CD4-positive, alpha-beta memory T cell (primary cell): ENCODE measurements at regions not wholly inside any gene's neighbourhood (a gene's known extent, or its start where the extent isn't known, plus 50 kb on each side); places are given as distances from the start of the nearest gene placed in this dataset.

ENCODE experiments used
- CTCF ChIA-PET: fragments of 350-600 bp; sonication (Branson Sonifier 250); formaldehyde crosslinking; loops from one replicate; lab custom pipeline; 2021; ENCODE audit warnings: inconsistent platforms; ENCODE audit not compliant: partially characterized antibody; lab: Charles Lee
- POLR2A ChIA-PET: fragments of 350-600 bp; sonication (Branson Sonifier 250); formaldehyde crosslinking; loops from one replicate; lab custom pipeline; 2021; ENCODE audit not compliant: partially characterized antibody; lab: Charles Lee
- DNase-seq, 5 donors: peaks; one replicate each; pipeline versions ENCODE4 v3.0.0 to v3.0.0-alpha.2; 2020 to 2022; ENCODE audit warnings: mixed read lengths in 1 of 5
- H3K27ac ChIP-seq: one replicate; pipeline ENCODE4 v1.7.0; 2013; ENCODE audit warnings: low read depth, low read length
- H3K27me3 ChIP-seq: 2 replicates; pipeline ENCODE4 v1.7.0; 2013; ENCODE audit warnings: mild to moderate bottlenecking, low read length, moderate library complexity; ENCODE audit not compliant: insufficient read depth
- H3K36me3 ChIP-seq: 2 replicates; pipeline ENCODE4 v1.7.0; 2013; ENCODE audit warnings: mild to moderate bottlenecking, low read length, moderate library complexity; ENCODE audit not compliant: insufficient read depth
- H3K4me1 ChIP-seq: 2 replicates; pipeline ENCODE4 v1.7.0; 2013; ENCODE audit warnings: mild to moderate bottlenecking, low read length, moderate library complexity; ENCODE audit not compliant: insufficient read depth
- H3K4me3 ChIP-seq, 2 donors: one replicate each; pipeline ENCODE4 v1.7.0; 2013; ENCODE audit warnings: low read length in 2 of 2, mild to moderate bottlenecking in 1 of 2
- H3K9me3 ChIP-seq, 2 donors: one replicate each; pipeline ENCODE4 v1.7.0; 2013; ENCODE audit warnings: low read length in 2 of 2, control low read depth in 1 of 2; ENCODE audit not compliant: control insufficient read depth in 1 of 2
- H3K27ac Mint-ChIP-seq, 7 donors: one replicate each; pipeline ENCODE4 v1.8.0; 2020 to 2021; ENCODE audit warnings: mixed read lengths in 7 of 7, mild to moderate bottlenecking in 6 of 7, inconsistent platforms in 3 of 7, moderate library complexity in 3 of 7
- H3K27me3 Mint-ChIP-seq, 2 donors: one replicate each; pipeline ENCODE4 v1.8.0; 2020 to 2021; ENCODE audit warnings: mixed read lengths in 2 of 2
- H3K36me3 Mint-ChIP-seq, 2 donors: one replicate each; pipeline ENCODE4 v1.8.0; 2020 to 2021; ENCODE audit warnings: mixed read lengths in 2 of 2, inconsistent platforms in 1 of 2, mild to moderate bottlenecking in 1 of 2
- H3K4me1 Mint-ChIP-seq, 4 donors: one replicate each; pipeline ENCODE4 v1.8.0; 2020 to 2021; ENCODE audit warnings: mixed read lengths in 4 of 4, mild to moderate bottlenecking in 1 of 4
- H3K4me3 Mint-ChIP-seq, 8 donors: one replicate each; pipeline ENCODE4 v1.8.0; 2020 to 2021; ENCODE audit warnings: mixed read lengths in 8 of 8, mild to moderate bottlenecking in 7 of 8, moderate library complexity in 6 of 8, inconsistent platforms in 3 of 8
- H3K9me3 Mint-ChIP-seq, 8 donors: one replicate each; pipeline ENCODE4 v1.8.0; 2020 to 2021; ENCODE audit warnings: mixed read lengths in 8 of 8, mild to moderate bottlenecking in 5 of 8, inconsistent platforms in 3 of 8, moderate library complexity in 1 of 8
- intact Hi-C: fragments of 100-400 bp; cut with micrococcal nuclease; formaldehyde crosslinking; loops from one replicate; pipeline ENCODE4 v1.15.1; 2023

GRCh38 chr2:183495079-183495478, 370.8 kb downstream of the NUP35 start:
- Histone ChIP-seq H3K27ac (no peak overlapping the region), H3K9me3 (no peaks in the 10 kb centered on the region), H3K4me3 (no peak overlapping the region), H3K4me1 (no peaks in the 10 kb centered on the region), H3K36me3 (no peaks in the 10 kb centered on the region), H3K27me3 (no peaks in the 10 kb centered on the region)
- Mint-ChIP-seq H3K27me3 (no peaks in the 10 kb centered on the region), H3K4me3 (no peak overlapping the region), H3K4me1 (no peaks in the 10 kb centered on the region), H3K27ac (no peak overlapping the region), H3K9me3 (peaks cover 0 to 17% (median 4%) of the 10 kb centered on the region in 8 donors), H3K36me3 (no peaks in the 10 kb centered on the region)
- intact Hi-C loops = no loop called here
- CTCF ChIA-PET = no interaction called here
- POLR2A ChIA-PET = no interaction called here
- DNase-seq = no peak

- Histone ChIP-seq H3K27me3 (no peaks in the 10 kb centered on the region), H3K9me3 (no peaks in the 10 kb centered on the region), H3K4me1 (no peaks in the 10 kb centered on the region), H3K36me3 (no peaks in the 10 kb centered on the region), H3K4me3 (no peak overlapping the region), H3K27ac (no peak overlapping the region)
- ChIA-PET POLR2A (no interaction called here), CTCF (interaction anchor here (0.6 kb wide), 1 partner anchor 180 kb away, joined by 3 read pairs; no protein-coding TSS in a partner anchor)
- intact Hi-C loops = no loop called here
- Mint-ChIP-seq H3K27me3 (no peaks in the 10 kb centered on the region), H3K4me1 (no peaks in the 10 kb centered on the region), H3K36me3 (no peaks in the 10 kb centered on the region), H3K4me3 (no peak overlapping the region), H3K27ac (no peak overlapping the region), H3K9me3 (peaks cover 0 to 17% (median 8%) of the 10 kb centered on the region in 8 donors)
- no peak for DNase-seq
Observed at GRCh38 chr2:183495589-183496267, 371.5 kb downstream of the NUP35 start.

GRCh38 chr2:183497861-183498260, 373.6 kb downstream of the NUP35 start:
- Mint-ChIP-seq H3K4me1 (no peaks in the 10 kb centered on the region), H3K9me3 (peaks cover 0 to 24% (median 11%) of the 10 kb centered on the region in 8 donors), H3K27me3 (no peaks in the 10 kb centered on the region), H3K27ac (no peak overlapping the region), H3K4me3 (no peak overlapping the region), H3K36me3 (no peaks in the 10 kb centered on the region)
- ChIA-PET POLR2A (no interaction called here), CTCF (no interaction called here)
- Histone ChIP-seq H3K4me1 (no peaks in the 10 kb centered on the region), H3K36me3 (no peaks in the 10 kb centered on the region), H3K27me3 (no peaks in the 10 kb centered on the region), H3K9me3 (no peaks in the 10 kb centered on the region), H3K27ac (no peak overlapping the region), H3K4me3 (no peak overlapping the region)
- no peak for DNase-seq
- intact Hi-C loops = no loop called here

GRCh38 chr2:183505911-183506310, 381.7 kb downstream of the NUP35 start:
- Mint-ChIP-seq H3K27me3 (no peaks in the 10 kb centered on the region), H3K4me1 (no peaks in the 10 kb centered on the region), H3K4me3 (no peak overlapping the region), H3K36me3 (peaks cover 1 to 4% of the 10 kb centered on the region in 2 donors), H3K9me3 (peaks cover 2 to 70% (median 42%) of the 10 kb centered on the region in 8 donors), H3K27ac (no peak overlapping the region)
- no peak overlapping the region for H3K27ac ChIP-seq
- no peak overlapping the region for H3K4me3 ChIP-seq
- no peak for DNase-seq
- POLR2A ChIA-PET = no interaction called here
- no peaks in the 10 kb centered on the region for H3K27me3 ChIP-seq
- no peaks in the 10 kb centered on the region for H3K9me3 ChIP-seq
- no peaks in the 10 kb centered on the region for H3K36me3 ChIP-seq
- intact Hi-C loops = no loop called here
- no peaks in the 10 kb centered on the region for H3K4me1 ChIP-seq
- CTCF ChIA-PET = no interaction called here

- ChIA-PET CTCF (no interaction called here), POLR2A (no interaction called here)
- intact Hi-C loops = no loop called here
- Mint-ChIP-seq H3K27ac (no peak overlapping the region), H3K36me3 (peaks cover 1 to 4% of the 10 kb centered on the region in 2 donors), H3K9me3 (peaks cover 0 to 48% (median 39%) of the 10 kb centered on the region in 8 donors), H3K4me3 (no peak overlapping the region), H3K27me3 (no peaks in the 10 kb centered on the region), H3K4me1 (no peaks in the 10 kb centered on the region)
- Histone ChIP-seq H3K9me3 (no peaks in the 10 kb centered on the region), H3K27ac (no peak overlapping the region), H3K27me3 (no peaks in the 10 kb centered on the region), H3K36me3 (no peaks in the 10 kb centered on the region), H3K4me3 (no peak overlapping the region), H3K4me1 (no peaks in the 10 kb centered on the region)
- no peak for DNase-seq
Observed at GRCh38 chr2:183511154-183511553, 386.9 kb downstream of the NUP35 start.

GRCh38 chr2:183519371-183520056, 395.3 kb downstream of the NUP35 start:
- peaks cover 0 to 20% (median 9%) of the 10 kb centered on the region in 8 donors for H3K9me3 Mint-ChIP-seq
- H3K27me3 Mint-ChIP-seq = no peaks in the 10 kb centered on the region
- H3K36me3 ChIP-seq = no peaks in the 10 kb centered on the region
- H3K27ac Mint-ChIP-seq = no peak overlapping the region
- H3K9me3 ChIP-seq = no peaks in the 10 kb centered on the region
- intact Hi-C loops = no loop called here
- H3K4me1 Mint-ChIP-seq = no peaks in the 10 kb centered on the region
- H3K36me3 Mint-ChIP-seq = no peaks in the 10 kb centered on the region
- no peak overlapping the region for H3K4me3 ChIP-seq
- CTCF ChIA-PET = no interaction called here
- no peak overlapping the region for H3K27ac ChIP-seq
- no peak for DNase-seq
- H3K4me3 Mint-ChIP-seq = no peak overlapping the region
- POLR2A ChIA-PET = no interaction called here
- no peaks in the 10 kb centered on the region for H3K4me1 ChIP-seq
- H3K27me3 ChIP-seq = no peaks in the 10 kb centered on the region

- H3K36me3 Mint-ChIP-seq = no peaks in the 10 kb centered on the region
- no peak overlapping the region for H3K27ac ChIP-seq
- H3K4me3 Mint-ChIP-seq = no peak overlapping the region
- H3K4me1 ChIP-seq = no peaks in the 10 kb centered on the region
- H3K27ac Mint-ChIP-seq = no peak overlapping the region
- H3K4me1 Mint-ChIP-seq = no peaks in the 10 kb centered on the region
- intact Hi-C loops = no loop called here
- H3K27me3 Mint-ChIP-seq = no peaks in the 10 kb centered on the region
- H3K36me3 ChIP-seq = no peaks in the 10 kb centered on the region
- H3K27me3 ChIP-seq = no peaks in the 10 kb centered on the region
- ChIA-PET CTCF (no interaction called here), POLR2A (no interaction called here)
- no peaks in the 10 kb centered on the region for H3K9me3 ChIP-seq
- no peak overlapping the region for H3K4me3 ChIP-seq
- DNase-seq = no peak
- H3K9me3 Mint-ChIP-seq = peaks cover 0 to 21% (median 11%) of the 10 kb centered on the region in 8 donors
Observed at GRCh38 chr2:183521911-183522310, 397.7 kb downstream of the NUP35 start.
